GM21737 (cell line): ENCODE measurements at regions not wholly inside any gene's neighbourhood (a gene's known extent, or its start where the extent isn't known, plus 50 kb on each side); places are given as distances from the start of the nearest gene placed in this dataset.
"Not testable (repeated sequence)": the region's sequence is repeated elsewhere in the genome, so short reads cannot be mapped to it uniquely, and the experiment has no call there.

Experiments used
- ATAC-seq: cut with Tn5 transposase; IDR thresholded peaks from one replicate; pipeline ENCODE4 v1.9.1; 2021; ENCODE audit warnings: mild to moderate bottlenecking, moderate library complexity; ENCODE audit not compliant: unreplicated experiment

GRCh38 chr18:44362213-44362612, 318.5 kb upstream of the SETBP1 start:
- not testable (repeated sequence) for ATAC-seq

- no peak for ATAC-seq
Observed at GRCh38 chr18:44370861-44371260, 309.8 kb upstream of the SETBP1 start.

GRCh38 chr18:44374966-44375365, 305.7 kb upstream of the SETBP1 start:
- no peak for ATAC-seq

- no peak for ATAC-seq
Observed at GRCh38 chr18:44386401-44386800, 294.3 kb upstream of the SETBP1 start.

- no peak for ATAC-seq
Observed at GRCh38 chr18:44388329-44388728, 292.4 kb upstream of the SETBP1 start.

- ATAC-seq: no peak
Observed at GRCh38 chr18:44392933-44393332, 287.8 kb upstream of the SETBP1 start.

GRCh38 chr18:44393406-44393805, 287.3 kb upstream of the SETBP1 start:
- ATAC-seq: no peak

GRCh38 chr18:44396550-44396949, 284.1 kb upstream of the SETBP1 start:
- ATAC-seq: no peak

- ATAC-seq: no peak
Observed at GRCh38 chr18:44409071-44409470, 271.6 kb upstream of the SETBP1 start.

- no peak for ATAC-seq
Observed at GRCh38 chr18:44409515-44409914, 271.2 kb upstream of the SETBP1 start.

- ATAC-seq: no peak
Observed at GRCh38 chr18:44410740-44411139, 269.9 kb upstream of the SETBP1 start.

- ATAC-seq: no peak
Observed at GRCh38 chr18:44411262-44411905, 269.3 kb upstream of the SETBP1 start.

GRCh38 chr18:44411976-44412375, 268.7 kb upstream of the SETBP1 start:
- no peak for ATAC-seq

GRCh38 chr18:44423814-44424644, 256.7 kb upstream of the SETBP1 start:
- ATAC-seq: no peak

- ATAC-seq: no peak
Observed at GRCh38 chr18:44424645-44425035, 256.0 kb upstream of the SETBP1 start.

GRCh38 chr18:44425161-44425560, 255.5 kb upstream of the SETBP1 start:
- ATAC-seq: no peak

- no peak for ATAC-seq
Observed at GRCh38 chr18:44437603-44438002, 243.1 kb upstream of the SETBP1 start.

GRCh38 chr18:44450226-44450625, 230.5 kb upstream of the SETBP1 start:
- no peak for ATAC-seq

- ATAC-seq: no peak
Observed at GRCh38 chr18:44452346-44452745, 228.3 kb upstream of the SETBP1 start.

GRCh38 chr18:44453505-44453904, 227.2 kb upstream of the SETBP1 start:
- no peak for ATAC-seq

GRCh38 chr18:44458777-44459176, 221.9 kb upstream of the SETBP1 start:
- no peak for ATAC-seq

- ATAC-seq: no peak
Observed at GRCh38 chr18:44464398-44465180, 216.1 kb upstream of the SETBP1 start.
